ENCODE measurements at regions not wholly inside any gene's neighbourhood (a gene's known extent, or its start where the extent isn't known, plus 50 kb on each side); places are given as distances from the start of the nearest gene placed in this dataset.

- H3K27me3 Mint-ChIP-seq (ENCODE audit: insufficient read depth, low read depth, poor library complexity): peaks cover 7% of the 10 kb centered on the region
- Histone ChIP-seq H3K27me3 (ENCODE audit: insufficient read depth) (no peaks in the 10 kb centered on the region), H3K9me2 (ENCODE audit: insufficient read depth) (no peaks in the 10 kb centered on the region), H3K4me1 (ENCODE audit: insufficient read depth) (no peaks in the 10 kb centered on the region), H3K4me3 (no peak overlapping the region), H3K27ac (ENCODE audit: low read depth) (no peak overlapping the region), H3K4me2 (no peak overlapping the region), H3F3A (replicated peaks; ENCODE audit: low read depth) (no peaks in the 10 kb centered on the region), H3K79me2 (replicated peaks; ENCODE audit: insufficient read depth) (no peaks in the 10 kb centered on the region), H4K20me1 (replicated peaks; ENCODE audit: insufficient read depth) (no peaks in the 10 kb centered on the region), H2AFZ (no peak overlapping the region), H3K36me3 (ENCODE audit: insufficient read depth) (no peaks in the 10 kb centered on the region)
- no peaks in the 10 kb centered on the region for H3K4me1 Mint-ChIP-seq
- no peak overlapping the region for H3K4me3 Mint-ChIP-seq
- H3K27ac Mint-ChIP-seq: no peak overlapping the region
- H3K9me3 Mint-ChIP-seq: peaks cover 98% of the 10 kb centered on the region
- ATAC-seq (no peak), DNase-seq (ENCODE audit: low spot score) (no peak)
- no peak for TF ChIP-seq CTCF (conservative IDR thresholded peaks at IDR 0.05; ENCODE audit: low read depth in 2 of 2)
- H3K36me3 Mint-ChIP-seq (ENCODE audit: low read depth): peaks cover 37% of the 10 kb centered on the region; the same call in 2 of the 3 replicates
Observed at GRCh38 chr12:127336416-127336815, 930.6 kb upstream of the TMEM132C start.

- Mint-ChIP-seq H3K27ac (no peak overlapping the region), H3K4me3 (no peak overlapping the region), H3K9me3 (peaks cover 98% of the 10 kb centered on the region), H3K36me3 (ENCODE audit: low read depth) (peaks cover 42% of the 10 kb centered on the region; the same call in 2 of the 3 replicates), H3K4me1 (no peaks in the 10 kb centered on the region), H3K27me3 (ENCODE audit: insufficient read depth, low read depth, poor library complexity) (peaks cover 7% of the 10 kb centered on the region)
- Histone ChIP-seq H3K4me2 (no peak overlapping the region), H3F3A (replicated peaks; ENCODE audit: low read depth) (no peaks in the 10 kb centered on the region), H3K36me3 (ENCODE audit: insufficient read depth) (no peaks in the 10 kb centered on the region), H3K4me3 (no peak overlapping the region), H3K9me2 (ENCODE audit: insufficient read depth) (no peaks in the 10 kb centered on the region), H4K20me1 (replicated peaks; ENCODE audit: insufficient read depth) (no peaks in the 10 kb centered on the region), H3K27me3 (ENCODE audit: insufficient read depth) (no peaks in the 10 kb centered on the region), H2AFZ (no peak overlapping the region), H3K4me1 (ENCODE audit: insufficient read depth) (no peaks in the 10 kb centered on the region), H3K27ac (ENCODE audit: low read depth) (no peak overlapping the region), H3K79me2 (replicated peaks; ENCODE audit: insufficient read depth) (no peaks in the 10 kb centered on the region)
- ATAC-seq: no peak
- no peak for DNase-seq (ENCODE audit: low spot score)
- TF ChIP-seq REST (IDR thresholded peaks at IDR 0.05; ENCODE audit: unreplicated experiment) (no peak), JUNB (IDR thresholded peaks at IDR 0.05; ENCODE audit: unreplicated experiment) (no peak), STAT1 (IDR thresholded peaks at IDR 0.05; ENCODE audit: unreplicated experiment) (no peak), CREB1 (CRISPR knock-in tag; IDR thresholded peaks at IDR 0.05; ENCODE audit: low read depth) (no peak), ZNF462 (CRISPR knock-in tag; IDR thresholded peaks at IDR 0.05) (no peak), ETS1 (IDR thresholded peaks at IDR 0.05) (no peak)
Observed at GRCh38 chr12:127339065-127339464, 927.9 kb upstream of the TMEM132C start.
